ENCODE measurements at regions not wholly inside any gene's neighbourhood (a gene's known extent, or its start where the extent isn't known, plus 50 kb on each side); places are given as distances from the start of the nearest gene placed in this dataset.

- TF ChIP-seq CTCF (IDR thresholded peaks at IDR 0.05; ENCODE audit: unreplicated experiment in 3 of 3) = no peak
- Mint-ChIP-seq H3K36me3 (ENCODE audit: low read depth) (no peaks in the 10 kb centered on the region), H3K9me3 (peaks cover 3% of the 10 kb centered on the region), H3K27ac (no peak overlapping the region), H3K4me1 (no peaks in the 10 kb centered on the region), H3K4me3 (no peak overlapping the region), H3K27me3 (ENCODE audit: low read depth) (no peaks in the 10 kb centered on the region)
These were observed 545.5 kb downstream of the CBLN2 start for GRCh38 chr18:71998547-71999097.

GRCh38 chr18:71995904-71996465, 548.2 kb downstream of the CBLN2 start:
- H3K9me3 Mint-ChIP-seq = peaks cover 1% of the 10 kb centered on the region
- no peak overlapping the region for H3K27ac Mint-ChIP-seq
- H3K4me3 Mint-ChIP-seq = no peak overlapping the region
- no peak for TF ChIP-seq CTCF (IDR thresholded peaks at IDR 0.05; ENCODE audit: unreplicated experiment in 3 of 3)
- no peaks in the 10 kb centered on the region for H3K27me3 Mint-ChIP-seq (ENCODE audit: low read depth)
- H3K4me1 Mint-ChIP-seq = no peaks in the 10 kb centered on the region
- no peaks in the 10 kb centered on the region for H3K36me3 Mint-ChIP-seq (ENCODE audit: low read depth)

GRCh38 chr18:71994273-71994672, 549.9 kb downstream of the CBLN2 start:
- H3K27me3 Mint-ChIP-seq (ENCODE audit: low read depth) = no peaks in the 10 kb centered on the region
- no peaks in the 10 kb centered on the region for H3K9me3 Mint-ChIP-seq
- no peak for TF ChIP-seq CTCF (IDR thresholded peaks at IDR 0.05; ENCODE audit: unreplicated experiment in 3 of 3)
- no peak overlapping the region for H3K4me3 Mint-ChIP-seq
- no peaks in the 10 kb centered on the region for H3K4me1 Mint-ChIP-seq
- H3K27ac Mint-ChIP-seq = no peak overlapping the region
- no peaks in the 10 kb centered on the region for H3K36me3 Mint-ChIP-seq (ENCODE audit: low read depth)

GRCh38 chr18:71989616-71990015, 554.5 kb downstream of the CBLN2 start:
- TF ChIP-seq CTCF (IDR thresholded peaks at IDR 0.05; ENCODE audit: unreplicated experiment in 3 of 3) = no peak
- no peak overlapping the region for H3K27ac Mint-ChIP-seq
- no peaks in the 10 kb centered on the region for H3K4me1 Mint-ChIP-seq
- peaks cover 3% of the 10 kb centered on the region for H3K9me3 Mint-ChIP-seq
- no peaks in the 10 kb centered on the region for H3K27me3 Mint-ChIP-seq (ENCODE audit: low read depth)
- no peaks in the 10 kb centered on the region for H3K36me3 Mint-ChIP-seq (ENCODE audit: low read depth)
- H3K4me3 Mint-ChIP-seq = no peak overlapping the region

- Mint-ChIP-seq H3K27ac (no peak overlapping the region), H3K36me3 (ENCODE audit: low read depth) (no peaks in the 10 kb centered on the region), H3K27me3 (ENCODE audit: low read depth) (no peaks in the 10 kb centered on the region), H3K4me1 (no peaks in the 10 kb centered on the region), H3K4me3 (no peak overlapping the region), H3K9me3 (peaks cover 3% of the 10 kb centered on the region)
- no peak for TF ChIP-seq CTCF (IDR thresholded peaks at IDR 0.05; ENCODE audit: unreplicated experiment in 3 of 3)
These were observed 557.6 kb downstream of the CBLN2 start for GRCh38 chr18:71986351-71987050.

GRCh38 chr18:71976744-71977143, 567.4 kb downstream of the CBLN2 start:
- no peak overlapping the region for H3K27ac Mint-ChIP-seq
- H3K4me1 Mint-ChIP-seq = no peaks in the 10 kb centered on the region
- H3K4me3 Mint-ChIP-seq = no peak overlapping the region
- TF ChIP-seq CTCF (IDR thresholded peaks at IDR 0.05; ENCODE audit: unreplicated experiment in 3 of 3) = no peak
- no peaks in the 10 kb centered on the region for H3K36me3 Mint-ChIP-seq (ENCODE audit: low read depth)
- no peaks in the 10 kb centered on the region for H3K9me3 Mint-ChIP-seq
- peaks cover 2% of the 10 kb centered on the region for H3K27me3 Mint-ChIP-seq (ENCODE audit: low read depth)
